ENCODE measurements at regions not wholly inside any gene's neighbourhood (a gene's known extent, or its start where the extent isn't known, plus 50 kb on each side); places are given as distances from the start of the nearest gene placed in this dataset.

DNA sequence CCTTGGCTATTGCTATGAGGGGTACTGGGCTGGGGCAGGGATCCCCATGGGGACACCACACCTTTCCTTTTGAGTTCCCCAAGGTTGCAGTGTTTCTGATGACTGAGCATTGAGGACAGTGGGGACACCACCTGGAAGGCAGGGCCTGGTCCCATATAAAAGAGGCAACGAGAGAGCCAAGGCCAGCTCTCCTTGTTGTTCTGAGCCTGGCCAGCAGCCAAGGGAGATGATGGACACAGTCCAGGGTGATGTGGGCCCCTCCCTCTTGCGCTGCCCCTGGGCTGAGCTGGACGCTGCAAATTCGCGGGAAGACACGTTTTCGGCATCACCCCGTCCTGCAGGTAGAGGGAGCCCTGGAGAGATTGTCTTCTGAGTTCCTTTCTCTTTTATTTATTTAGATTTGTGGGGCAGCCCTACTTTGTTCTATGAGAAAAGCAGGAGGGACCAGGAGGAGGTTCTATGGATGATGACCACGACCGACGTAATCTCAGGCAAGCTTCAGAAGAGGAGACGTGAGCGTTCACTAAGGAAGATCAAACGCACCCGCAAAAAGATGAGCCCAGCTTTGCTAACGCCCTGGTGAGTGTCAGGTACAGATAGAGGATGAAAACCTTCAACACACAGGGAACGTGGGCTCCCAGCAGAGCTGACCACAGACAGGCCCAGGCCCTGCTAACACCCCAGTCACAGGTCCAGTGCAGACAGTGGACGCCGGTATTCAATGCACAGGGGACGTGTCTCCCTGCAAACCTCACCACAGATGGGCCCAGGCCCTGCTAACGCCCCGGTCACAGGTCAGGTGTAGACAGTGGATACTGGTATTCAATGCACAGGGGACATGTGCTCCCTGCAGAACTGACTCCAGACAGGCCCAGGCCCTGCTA, 97.4 kb downstream of the SHOX start:
- no peak for DNase-seq

DNA sequence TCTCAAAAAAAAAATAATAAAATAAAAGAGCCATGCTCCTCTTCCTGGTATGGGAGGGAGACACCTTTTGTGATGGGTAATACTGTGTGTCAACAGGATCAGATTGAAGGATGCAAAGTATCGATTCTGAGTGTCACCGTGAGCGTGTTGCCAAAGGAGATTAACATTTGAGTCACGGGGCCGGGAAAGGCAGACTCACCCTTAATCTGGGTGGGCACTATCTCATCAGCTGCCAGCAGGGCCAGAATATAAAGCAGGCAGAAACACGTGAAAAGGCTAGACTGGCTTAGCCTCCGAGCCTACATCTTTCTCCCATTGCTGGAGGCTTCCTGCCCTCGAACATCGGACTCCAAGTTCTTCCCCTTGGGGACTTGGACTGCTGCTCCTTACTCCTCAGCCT, 95.4 kb downstream of the SHOX start:
- no peak for DNase-seq

DNA sequence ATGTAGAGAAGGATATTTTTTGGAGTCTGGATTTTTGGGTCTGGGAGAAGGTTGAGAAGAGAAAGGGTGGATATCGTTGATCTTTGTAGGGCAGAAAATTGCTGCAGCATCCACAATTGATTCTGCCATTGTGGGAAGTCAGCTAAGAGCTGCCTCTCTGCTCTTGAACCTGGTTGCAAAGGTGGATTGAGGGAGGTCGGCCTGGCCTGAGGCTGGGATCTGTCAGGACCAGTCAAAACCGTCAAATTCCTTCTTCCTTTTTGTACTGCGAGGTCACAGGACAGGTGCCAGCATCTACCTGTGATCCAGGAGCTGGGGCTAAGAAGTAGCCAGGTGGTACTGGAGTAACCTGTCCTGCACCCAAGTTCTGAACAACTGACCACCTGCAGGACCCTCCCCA, 93.7 kb downstream of the SHOX start:
- DNase-seq: no peak

DNA sequence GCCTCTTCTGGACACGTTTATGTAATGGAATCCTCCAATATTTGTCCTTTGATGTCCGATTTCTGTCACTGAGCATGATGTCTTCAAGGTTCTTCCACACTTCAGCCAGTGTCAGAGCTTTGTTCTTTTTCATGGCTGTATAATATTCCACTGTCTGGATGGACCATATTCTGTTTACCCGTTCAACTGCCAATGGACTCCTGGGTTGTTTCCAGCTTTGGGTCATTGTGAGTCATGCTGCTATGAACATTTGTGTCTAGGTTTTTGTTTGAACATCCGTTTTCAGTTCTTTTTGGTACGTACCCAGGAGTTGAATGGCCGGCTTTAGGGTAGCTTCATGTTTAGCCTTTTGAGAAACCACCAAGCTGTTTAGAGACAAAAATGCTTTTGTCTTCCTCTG, 93.2 kb downstream of the SHOX start:
- DNase-seq: no peak

DNA sequence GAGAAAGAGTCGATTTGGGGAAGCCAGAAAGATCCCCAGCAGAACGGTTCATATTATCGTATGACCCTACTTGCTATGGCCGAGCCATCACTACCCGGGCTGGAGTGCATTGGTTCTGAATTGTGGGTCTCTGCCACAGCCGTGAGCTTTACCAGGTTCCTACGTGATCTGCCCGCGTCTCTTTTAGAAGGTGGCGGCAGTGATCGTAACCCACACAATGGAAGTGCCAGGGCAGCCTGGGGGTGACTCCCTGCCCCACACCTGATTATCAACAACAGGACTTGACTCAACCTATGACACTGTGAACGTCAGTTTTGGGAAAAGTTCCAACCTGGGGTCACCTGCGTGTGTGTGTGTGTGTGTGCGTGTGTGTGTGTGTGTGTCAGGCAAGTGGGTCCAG, 90.8 kb downstream of the SHOX start:
- DNase-seq: no peak

DNA sequence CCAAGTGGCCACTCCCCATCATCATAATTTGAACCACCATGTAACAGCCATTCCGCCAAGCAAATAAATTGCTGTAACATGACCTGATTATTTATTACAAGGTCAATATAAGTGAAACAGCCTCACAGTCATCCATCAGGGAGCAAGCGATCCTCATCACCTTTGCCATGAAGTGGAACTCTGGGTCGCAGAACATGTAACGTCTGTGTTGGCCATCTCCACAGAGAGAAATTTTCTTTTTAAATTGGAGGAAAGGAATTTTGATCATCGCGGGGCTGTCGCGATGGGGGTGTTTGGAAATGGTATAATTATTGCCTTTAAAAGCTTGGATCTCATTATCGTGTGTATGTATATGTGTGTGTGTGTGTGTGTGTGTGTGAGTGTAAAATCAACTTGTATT, 90.2 kb downstream of the SHOX start:
- DNase-seq: no peak

DNA sequence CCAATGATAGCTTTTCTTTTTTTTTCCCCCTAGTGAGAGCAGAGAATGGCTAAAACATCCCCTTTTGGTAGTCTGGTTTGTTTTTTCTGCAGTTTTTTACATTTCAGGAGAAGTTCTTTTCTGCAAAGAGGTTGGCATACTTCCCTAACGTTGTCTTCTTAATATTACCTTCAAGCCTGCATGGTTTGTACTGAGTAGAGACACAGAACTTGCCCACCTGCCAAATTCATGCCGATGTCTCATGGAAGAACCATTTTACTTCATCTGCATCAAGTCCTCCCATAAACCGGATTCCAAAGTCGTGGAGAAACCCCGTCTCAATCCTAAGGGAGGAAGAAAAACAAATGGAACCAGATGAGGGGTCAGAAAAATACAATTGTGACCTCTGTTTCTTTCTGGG, 89.7 kb downstream of the SHOX start:
- DNase-seq: no peak

DNA sequence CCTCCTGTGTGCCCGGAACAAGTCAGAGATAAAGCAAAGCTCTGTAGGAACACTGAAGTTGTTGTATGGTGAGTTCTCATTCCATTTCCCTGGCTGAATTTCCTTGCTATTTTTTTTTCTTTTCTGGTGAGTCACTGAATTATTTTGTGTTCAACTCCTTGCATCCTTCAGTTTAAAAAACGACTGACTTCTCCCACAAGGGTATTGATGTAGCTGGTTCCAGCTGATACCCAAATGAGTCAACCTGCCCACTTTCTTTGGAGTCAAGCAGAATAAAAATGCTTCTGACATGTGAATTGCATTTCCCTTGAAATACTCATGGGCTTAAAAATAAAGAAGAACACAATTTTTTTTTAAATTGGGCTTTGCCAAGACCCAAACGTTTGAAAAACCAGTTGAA, 85.5 kb downstream of the SHOX start:
- no peak for DNase-seq

DNA sequence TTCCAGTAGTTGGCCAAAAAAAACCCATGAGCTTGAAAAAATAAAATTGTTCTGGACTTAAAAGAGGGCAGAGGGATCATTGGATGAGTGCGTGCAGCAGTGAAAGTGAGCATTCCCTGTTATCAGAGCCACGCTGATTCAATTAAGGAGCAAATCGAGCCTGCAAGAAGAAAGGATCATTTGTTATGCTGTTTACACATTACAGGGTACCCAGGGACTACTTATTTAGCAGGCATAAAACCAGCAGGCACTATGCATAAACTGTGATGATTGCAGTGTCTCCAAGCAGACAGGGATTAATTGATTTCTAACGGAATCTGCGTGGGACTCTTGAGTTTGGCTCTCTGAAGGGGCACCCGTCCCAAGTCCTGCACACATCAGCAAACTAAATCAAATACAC, 83.5 kb downstream of the SHOX start:
- no peak for DNase-seq
